Stomach (tissue), 4 donors: ENCODE measurements at regions not wholly inside any gene's neighbourhood (a gene's known extent, or its start where the extent isn't known, plus 50 kb on each side); places are given as distances from the start of the nearest gene placed in this dataset.

Experiments used
- EP300 ChIP-seq: sonication (generic); formaldehyde crosslinking; IDR thresholded peaks from one replicate; pipeline ENCODE4 v1.6.1; 2017; ENCODE audit warnings: antibody characterized with exemption
- POLR2A ChIP-seq, 4 donors: fragments of 450-650 bp; IDR thresholded peaks; one replicate each; pipeline ENCODE4 v1.6.1; 2016; ENCODE audit warnings: antibody characterized with exemption in 4 of 4, control low read depth in 2 of 4, mild to moderate bottlenecking in 1 of 4, moderate library complexity in 1 of 4
- TF ChIP-seq, protein P1 (sequence below), 7 experiments: fragments of 450-650 bp in 4 of 7; fragments of 200-600 bp in 3 of 7; sonication (generic) in 3 of 7; IDR thresholded peaks; one replicate each; pipeline ENCODE4 v1.5.1; 2016 to 2019; ENCODE audit warnings: antibody characterized with exemption in 7 of 7, control low read depth in 2 of 7, mild to moderate bottlenecking in 1 of 7

DNA sequence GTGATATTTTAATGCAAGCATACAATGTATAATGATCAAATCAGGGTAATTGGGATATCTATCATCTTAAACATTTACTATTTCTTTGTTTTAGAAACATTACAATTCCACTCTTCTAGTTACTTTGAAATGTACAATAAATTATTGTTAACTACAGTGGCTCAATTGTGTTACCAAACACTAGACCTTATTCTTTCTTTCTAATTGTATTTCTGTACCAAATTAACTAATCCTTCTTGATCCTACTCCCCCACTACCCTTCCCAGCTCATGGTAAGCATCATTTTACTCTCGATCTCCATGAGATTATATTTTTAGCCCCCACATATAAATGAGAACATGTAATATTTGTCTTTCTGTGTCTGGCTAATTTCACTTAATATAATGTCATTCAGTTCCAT lies 95.0 kb upstream of the MROH9 start:
- TF ChIP-seq EP300 (no peak), POLR2A (IDR thresholded peaks at IDR 0.05) (no peak)
- TF ChIP-seq, protein P1, sequence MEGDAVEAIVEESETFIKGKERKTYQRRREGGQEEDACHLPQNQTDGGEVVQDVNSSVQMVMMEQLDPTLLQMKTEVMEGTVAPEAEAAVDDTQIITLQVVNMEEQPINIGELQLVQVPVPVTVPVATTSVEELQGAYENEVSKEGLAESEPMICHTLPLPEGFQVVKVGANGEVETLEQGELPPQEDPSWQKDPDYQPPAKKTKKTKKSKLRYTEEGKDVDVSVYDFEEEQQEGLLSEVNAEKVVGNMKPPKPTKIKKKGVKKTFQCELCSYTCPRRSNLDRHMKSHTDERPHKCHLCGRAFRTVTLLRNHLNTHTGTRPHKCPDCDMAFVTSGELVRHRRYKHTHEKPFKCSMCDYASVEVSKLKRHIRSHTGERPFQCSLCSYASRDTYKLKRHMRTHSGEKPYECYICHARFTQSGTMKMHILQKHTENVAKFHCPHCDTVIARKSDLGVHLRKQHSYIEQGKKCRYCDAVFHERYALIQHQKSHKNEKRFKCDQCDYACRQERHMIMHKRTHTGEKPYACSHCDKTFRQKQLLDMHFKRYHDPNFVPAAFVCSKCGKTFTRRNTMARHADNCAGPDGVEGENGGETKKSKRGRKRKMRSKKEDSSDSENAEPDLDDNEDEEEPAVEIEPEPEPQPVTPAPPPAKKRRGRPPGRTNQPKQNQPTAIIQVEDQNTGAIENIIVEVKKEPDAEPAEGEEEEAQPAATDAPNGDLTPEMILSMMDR (IDR thresholded peaks at IDR 0.05) = no peak
